Esophagus squamous epithelium (tissue), 4 donors: ENCODE measurements at regions not wholly inside any gene's neighbourhood (a gene's known extent, or its start where the extent isn't known, plus 50 kb on each side); places are given as distances from the start of the nearest gene placed in this dataset.

Experiments used
- CTCF ChIP-seq, 6 experiments: fragments of 450-650 bp in 4 of 6; fragments of 200-600 bp in 2 of 6; sonication (generic) in 2 of 6; IDR thresholded peaks; one replicate each; pipeline ENCODE4 v1.5.1; 2016 to 2019; ENCODE audit warnings: antibody characterized with exemption in 6 of 6, mild to moderate bottlenecking in 4 of 6, moderate library complexity in 4 of 6
- POLR2A ChIP-seq, 4 donors: fragments of 450-650 bp; IDR thresholded peaks; one replicate each; pipeline ENCODE4 v1.6.1; 2017; ENCODE audit warnings: antibody characterized with exemption in 4 of 4, mild to moderate bottlenecking in 4 of 4, moderate library complexity in 3 of 4

GRCh38 chr18:70848329-70848728 lies 559.5 kb downstream of the SOCS6 start:
- TF ChIP-seq CTCF (IDR thresholded peaks at IDR 0.05) = no peak
- no peak for TF ChIP-seq POLR2A (IDR thresholded peaks at IDR 0.05)
